HG02973 (cell line): ENCODE measurements at regions not wholly inside any gene's neighbourhood (a gene's known extent, or its start where the extent isn't known, plus 50 kb on each side); places are given as distances from the start of the nearest gene placed in this dataset.
"Not testable (repeated sequence)": the region's sequence is repeated elsewhere in the genome, so short reads cannot be mapped to it uniquely, and the experiment has no call there.

Experiments
- ATAC-seq: cut with Tn5 transposase; IDR thresholded peaks from one replicate; pipeline ENCODE4 v1.9.1; 2021; ENCODE audit warnings: moderate library complexity; ENCODE audit not compliant: unreplicated experiment

DNA sequence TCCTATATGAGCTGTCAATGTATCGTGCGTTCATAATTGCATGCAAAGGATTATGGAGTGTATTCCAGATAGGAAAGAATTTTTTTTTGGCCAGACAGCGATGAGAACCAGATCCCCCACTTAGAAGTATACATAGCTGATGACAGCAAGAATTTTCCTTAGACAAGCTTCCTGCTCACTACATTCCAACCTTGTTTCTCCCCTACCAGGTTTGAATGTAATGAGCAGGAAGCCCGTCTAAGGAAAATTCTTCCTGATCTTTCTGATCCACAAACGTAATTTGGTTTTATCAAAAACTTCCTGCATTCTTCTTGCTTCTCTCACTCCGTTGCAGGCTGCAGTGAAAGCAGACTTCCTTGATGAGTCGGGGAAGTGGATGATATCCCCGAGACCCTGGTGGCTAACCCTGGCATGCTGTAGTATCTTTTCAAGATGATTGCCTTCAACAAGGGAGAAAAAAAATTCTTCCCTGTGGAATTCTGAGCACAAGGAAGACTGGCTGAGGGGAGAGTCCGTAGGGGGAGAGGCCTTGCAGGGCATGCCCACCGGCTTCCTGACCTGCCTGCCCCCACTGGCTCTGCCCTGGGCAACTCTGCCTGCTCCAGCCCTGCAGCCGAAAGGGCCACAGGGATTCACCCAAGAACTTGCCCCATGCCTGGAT lies 243.1 kb downstream of the TLE3 start:
- ATAC-seq: no peak

DNA sequence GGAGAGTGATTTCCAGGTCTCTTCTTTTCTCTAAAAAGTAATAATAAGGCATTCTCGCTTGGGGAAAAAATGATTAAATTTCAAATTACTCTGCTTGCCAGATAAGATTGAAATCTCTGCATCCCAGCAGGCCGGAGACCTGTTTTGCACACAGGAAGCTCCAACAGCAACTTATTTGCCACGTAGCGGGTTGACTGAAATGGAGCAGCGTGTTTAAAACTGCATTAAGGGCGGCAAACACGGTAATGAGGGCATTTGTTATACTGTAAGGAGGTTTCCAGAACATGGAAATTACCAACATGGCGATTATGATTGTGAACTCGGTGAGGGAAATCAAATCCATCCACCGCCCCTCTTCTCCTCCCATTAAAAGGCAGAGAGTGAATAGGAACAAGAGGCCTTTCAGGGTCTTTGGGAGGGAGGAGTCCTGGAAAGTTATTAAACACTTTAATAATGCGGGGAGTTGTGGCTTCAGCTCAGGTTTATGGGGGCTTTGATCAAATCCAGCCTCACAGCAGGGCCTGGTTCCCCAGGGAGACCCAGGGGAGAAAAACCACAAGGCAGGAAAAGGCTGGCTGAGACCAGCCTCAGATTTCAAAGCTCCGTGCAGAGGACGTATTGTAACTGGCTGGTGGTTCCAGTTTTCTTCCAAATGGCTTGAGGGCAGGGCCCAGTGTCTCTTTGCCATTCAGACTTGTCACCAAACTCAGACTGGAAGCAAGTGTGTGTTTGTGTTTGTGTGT lies 242.3 kb downstream of the TLE3 start:
- ATAC-seq: no peak

DNA sequence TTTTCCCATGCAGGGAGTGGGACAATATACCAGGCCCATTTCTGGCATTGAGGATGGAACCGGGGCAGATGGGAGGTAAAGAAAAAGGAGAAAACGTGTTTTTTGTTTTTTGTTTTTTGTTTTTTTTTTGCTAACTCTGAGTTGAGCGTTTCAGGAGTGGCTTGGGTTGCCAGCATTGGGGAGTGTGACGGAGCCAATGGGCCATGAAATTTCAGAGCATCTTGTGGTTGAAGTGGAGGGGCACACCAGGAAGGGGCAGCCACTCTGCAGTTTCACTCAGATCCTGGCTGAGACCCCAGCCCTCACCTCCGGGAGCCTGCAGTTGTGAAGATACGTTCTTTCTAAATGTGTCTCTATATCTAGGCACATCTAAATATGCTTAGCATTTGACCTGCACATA lies 240.5 kb downstream of the TLE3 start:
- ATAC-seq: no peak

DNA sequence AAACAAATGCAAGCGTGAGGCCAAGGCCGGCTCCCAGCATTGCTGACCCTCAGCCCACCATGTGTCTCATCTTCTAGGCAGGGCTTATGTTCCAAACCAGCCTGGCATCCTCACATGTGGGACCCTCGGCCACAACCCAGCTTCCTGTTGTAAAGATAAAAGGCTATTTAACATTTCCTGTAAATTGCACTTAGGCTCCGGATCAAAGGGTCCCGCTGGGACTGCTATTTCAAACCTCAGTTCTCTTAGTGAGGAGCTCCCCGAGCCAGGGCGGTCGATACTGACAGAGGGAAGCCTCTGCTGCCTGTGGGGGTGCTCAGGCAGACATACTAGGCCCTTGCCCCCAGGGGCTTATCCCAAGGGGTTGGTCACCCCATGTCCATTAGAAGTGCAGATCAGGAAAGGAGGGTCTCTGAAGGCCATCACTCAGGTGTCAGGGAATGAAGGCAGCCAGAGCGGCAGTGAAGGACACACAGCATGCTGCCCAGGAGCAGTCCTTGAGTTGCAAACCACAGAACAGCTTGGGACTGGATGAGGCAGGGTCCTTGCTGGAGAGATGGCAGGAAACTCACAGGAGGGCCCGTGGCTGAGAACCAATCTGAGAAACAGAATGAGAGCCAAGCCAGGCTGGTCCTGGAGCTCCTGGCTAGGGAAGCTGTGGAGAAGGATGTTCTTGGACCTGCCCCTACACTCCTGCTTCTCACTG lies 239.9 kb downstream of the TLE3 start:
- no peak for ATAC-seq

DNA sequence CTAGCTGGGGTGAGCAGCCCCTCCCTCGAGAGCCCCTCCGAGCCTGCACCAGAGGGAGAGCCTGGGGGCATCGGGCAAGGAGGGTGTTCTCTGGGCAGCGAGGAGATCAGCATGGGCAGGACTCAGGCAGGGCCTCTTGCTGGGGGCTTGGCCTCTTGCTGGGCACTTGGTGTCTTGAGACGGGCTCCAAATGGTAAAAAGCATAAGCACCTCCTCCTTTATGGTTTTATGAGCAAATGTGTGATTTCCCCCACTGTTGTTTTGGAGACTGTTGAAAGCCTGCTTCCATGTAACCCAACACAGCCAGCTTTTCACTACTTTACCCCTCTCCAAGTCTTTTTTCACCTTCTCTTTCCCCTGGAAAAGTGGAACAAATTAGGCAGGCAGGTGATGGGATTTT lies 239.3 kb downstream of the TLE3 start:
- ATAC-seq: no peak

DNA sequence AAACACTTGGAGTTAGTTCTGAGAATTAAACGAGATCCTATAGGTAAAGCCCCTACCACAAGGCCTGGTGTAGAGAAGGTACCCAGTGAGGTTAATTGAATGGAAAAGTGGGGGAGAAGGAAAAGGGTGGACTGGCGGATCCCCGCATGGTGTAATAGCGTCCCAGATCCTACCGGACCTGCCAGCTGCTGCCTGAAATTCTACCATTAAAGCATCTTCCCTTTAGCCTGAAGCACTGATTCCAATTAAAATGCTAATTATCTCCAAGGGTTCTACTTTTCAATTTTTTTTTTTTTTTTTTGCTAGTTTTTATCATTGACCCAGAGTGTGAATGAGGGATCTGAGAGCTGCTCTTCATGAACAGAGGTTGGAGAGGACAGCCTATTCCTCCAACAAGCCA lies 237.9 kb downstream of the TLE3 start:
- ATAC-seq: no peak

DNA sequence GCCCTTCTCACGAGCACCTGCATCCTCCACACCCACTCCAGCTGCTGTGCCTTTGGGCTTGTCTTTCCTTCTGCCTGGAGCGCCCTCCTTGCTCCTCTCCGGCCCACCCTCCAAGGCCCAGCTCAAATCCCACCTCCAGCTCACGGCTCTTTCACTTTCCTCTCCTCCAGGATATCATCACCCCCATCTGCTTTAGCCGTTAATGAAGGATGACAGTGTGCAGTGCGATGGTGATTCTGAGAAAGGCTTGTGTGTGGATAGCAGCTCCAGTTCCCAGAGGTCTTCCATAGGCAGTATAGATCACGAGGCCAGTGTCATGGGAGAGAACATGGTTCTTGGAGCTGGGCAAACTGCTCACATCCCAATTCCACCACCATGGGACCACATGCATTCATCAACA lies 237.4 kb downstream of the TLE3 start:
- no peak for ATAC-seq

DNA sequence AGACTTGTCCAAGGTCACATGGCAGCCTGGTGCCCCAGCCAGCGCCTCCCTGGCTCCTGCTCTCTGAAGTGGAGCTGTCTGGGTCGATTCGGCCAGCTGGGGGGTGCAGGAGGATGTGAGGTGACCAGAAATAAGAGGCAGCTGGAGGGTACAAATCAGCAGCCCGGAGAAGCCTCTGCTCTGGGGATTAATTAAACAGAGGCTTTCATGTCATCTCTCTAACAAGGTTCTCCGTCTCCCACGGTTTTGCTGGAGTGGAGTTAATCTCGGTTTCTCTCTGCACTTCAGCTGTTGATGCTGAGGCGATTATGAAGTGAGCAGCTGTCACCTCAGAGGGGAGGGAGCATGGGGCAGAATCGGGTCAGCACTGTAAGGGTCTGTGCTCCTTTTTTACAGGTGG lies 236.8 kb downstream of the TLE3 start:
- no peak for ATAC-seq

DNA sequence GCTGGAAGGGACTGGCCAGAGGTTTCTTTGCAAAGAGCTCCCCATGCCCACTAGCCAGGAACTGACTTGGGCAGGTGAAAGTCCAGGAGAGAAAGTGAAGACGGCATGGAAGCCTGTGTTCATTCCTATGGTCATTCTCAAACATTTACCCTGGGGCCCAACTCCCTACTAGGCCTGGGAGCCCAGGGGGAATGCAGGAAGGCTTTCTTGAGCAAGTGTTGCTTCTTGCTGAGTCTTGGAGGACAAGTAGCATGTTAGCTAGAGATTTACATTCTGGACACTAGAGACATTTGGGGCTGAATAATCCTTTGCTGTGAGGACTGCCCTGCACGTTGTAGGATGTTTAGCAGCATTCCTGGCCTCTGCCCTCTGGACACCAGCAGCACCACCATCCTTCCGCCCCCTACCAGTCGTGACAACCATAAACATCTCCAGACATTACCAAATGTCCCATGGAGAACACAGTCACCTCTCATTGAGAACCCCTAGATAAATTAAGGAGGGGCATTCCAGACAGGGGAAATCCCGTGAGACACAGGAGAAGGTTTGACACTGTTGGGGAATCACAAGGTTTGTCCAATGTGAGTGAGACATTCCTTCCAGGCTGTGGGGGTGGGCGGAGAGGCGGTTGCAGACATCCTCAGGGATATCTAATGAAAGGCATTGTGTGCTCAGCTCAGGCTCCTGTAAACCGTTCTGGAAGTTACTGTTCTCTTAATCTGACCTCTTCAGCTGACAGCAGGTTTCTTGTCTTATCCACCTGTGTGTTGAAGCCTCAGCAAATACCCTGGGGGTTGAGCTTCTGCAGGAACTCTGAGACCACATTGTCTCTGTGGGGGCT lies 236.2 kb downstream of the TLE3 start:
- ATAC-seq: no peak

DNA sequence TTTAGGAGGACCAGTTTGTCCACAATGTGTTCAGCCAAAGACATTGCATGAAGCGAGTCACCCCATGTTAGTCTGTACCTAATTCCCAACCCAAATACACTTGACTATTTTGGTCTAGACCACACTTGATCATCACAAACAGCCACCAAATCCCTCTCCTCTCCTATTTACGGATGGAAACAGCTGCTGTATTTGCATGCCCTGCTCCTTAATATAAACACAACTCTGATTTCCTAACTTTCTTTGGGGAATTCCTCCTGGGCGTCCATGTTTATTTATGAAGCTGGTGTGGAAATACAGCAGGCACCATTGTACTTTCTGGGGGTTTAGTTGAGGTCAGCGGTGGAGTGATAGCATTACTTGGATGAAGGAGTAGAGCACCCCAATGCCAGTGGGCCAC lies 235.2 kb downstream of the TLE3 start:
- no peak for ATAC-seq

DNA sequence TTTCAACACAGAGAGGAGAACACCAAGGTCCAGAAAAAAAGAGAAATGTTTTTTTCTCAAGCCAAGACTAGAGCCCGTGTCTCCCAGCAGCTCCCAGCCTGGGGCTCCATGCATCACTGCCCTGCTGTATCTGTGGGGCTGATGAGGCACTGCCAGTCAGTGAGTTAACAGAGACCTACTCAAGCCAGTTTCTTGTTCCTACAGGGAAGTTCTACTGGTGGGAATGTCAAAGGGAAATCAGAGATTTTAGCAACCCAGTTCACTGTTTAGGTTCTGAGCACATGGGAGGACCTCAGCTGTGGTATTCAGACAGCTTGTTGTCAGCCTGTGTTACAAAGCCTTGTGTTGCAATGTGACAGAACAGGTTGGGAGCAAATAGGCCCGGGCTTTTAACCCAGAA lies 234.3 kb downstream of the TLE3 start:
- ATAC-seq: no peak

DNA sequence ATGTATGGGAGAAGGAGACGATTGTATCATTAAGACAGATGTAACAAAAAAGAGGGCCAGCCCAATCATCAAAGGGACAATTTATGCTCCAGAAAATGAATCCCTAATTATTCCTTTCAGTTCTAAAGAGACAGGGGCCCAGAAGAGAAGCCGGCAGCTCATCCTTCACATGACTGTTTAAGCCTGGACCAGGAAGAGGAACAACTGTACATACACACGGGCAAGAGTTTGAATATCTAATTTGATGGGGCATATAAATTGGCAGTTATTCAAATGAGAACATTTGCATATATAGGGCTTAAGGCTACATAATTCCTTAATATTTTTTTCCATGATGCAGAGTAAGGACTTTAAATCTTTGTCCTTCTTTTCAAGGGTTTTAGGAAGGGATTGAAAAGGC lies 232.3 kb downstream of the TLE3 start:
- ATAC-seq: no peak

DNA sequence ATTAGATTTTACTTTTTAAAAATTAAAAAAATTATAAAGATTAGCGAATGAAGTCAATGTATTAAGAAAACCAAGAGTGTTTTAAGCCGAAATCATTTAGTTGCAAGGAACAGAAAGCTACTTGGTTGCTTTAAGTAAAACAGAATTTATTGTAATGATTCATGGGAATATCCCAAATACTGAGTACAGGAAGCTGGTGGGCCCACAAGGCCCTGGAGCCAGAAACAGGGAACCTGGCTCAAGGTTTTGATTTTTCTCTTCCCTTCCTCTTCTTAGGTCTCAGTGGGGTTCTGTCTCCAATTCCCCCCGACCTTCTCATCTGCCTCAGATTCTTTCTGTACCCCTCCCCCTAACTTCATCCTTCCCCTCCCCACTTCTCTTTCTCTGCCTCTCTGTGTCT lies 229.0 kb downstream of the TLE3 start:
- ATAC-seq: no peak

DNA sequence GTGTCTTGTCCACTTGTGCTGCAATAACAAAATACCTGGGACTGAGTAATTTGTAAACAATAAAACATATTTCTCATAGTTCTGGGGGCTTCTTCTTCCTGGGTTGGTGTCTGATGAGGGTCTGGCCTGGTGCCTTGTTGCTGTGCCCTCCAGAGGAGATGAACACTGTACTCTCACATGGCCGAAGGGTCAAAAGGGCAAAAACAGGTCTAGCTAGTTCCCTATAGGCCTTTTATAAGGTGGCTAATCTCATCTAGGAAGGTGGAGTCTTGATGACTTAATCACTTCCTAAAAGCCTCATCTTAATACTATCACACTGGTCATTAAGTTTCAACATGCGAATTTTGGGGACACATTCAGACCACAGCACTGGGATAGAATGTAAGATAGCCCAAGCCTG lies 228.4 kb downstream of the TLE3 start:
- ATAC-seq: no peak

DNA sequence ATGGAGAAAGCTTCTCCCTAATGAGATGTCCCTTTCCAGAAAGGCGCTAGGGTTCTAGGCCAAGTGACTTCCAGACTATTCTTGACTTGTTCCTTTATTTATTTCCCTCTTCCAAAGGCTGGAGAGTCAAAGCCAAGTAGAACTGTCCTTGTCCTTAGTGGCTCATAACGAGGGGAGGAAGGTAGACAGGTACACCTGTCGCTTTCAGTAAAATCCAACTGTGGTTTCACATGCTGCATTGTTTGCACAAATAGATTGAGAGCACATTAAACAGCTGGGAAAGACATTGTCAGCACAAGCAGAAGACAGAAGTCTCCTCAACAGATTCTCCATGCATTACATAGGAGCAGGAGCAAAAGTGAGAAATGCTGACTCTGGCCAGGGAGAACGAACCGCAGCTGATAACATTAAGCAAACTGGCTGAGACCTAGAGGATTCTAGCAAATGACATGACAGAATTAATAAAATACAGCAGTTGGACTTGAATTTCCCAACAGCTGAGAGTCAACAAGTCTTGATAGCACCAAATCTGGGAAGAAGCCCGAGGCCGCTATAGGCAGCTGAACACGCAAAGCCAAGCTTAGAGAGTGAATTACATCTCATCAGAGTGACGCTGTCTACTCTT lies 227.7 kb downstream of the TLE3 start:
- ATAC-seq: no peak

DNA sequence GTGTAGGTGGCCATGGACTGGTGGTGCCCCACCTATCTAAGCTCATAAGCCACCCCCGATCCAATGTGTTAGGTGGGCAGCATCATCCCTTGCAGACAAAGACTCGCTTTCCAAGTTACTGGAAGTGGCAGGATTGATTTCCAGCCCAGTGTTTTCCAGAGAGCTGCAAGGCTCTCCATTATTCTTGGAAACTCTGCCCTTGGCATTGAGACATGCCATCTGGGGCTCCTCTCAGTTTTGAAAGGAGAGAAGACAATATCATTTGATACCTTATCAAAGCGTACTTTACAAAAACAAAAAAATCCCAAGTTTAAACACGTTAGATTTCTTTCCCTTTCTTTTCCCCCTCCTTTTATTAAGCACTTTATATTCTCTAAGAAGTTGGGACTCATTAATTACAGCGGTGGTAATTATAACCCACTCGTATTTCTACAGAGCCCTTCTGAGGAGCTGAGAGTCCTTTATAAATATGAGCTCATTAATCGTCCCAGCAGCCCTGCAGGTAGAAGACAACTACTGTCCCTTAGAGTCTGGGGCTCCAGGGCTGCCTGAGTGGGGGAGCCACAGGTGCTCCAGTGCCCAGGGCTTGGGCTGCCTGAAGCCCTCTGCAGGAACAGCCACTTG lies 226.1 kb downstream of the TLE3 start:
- no peak for ATAC-seq

DNA sequence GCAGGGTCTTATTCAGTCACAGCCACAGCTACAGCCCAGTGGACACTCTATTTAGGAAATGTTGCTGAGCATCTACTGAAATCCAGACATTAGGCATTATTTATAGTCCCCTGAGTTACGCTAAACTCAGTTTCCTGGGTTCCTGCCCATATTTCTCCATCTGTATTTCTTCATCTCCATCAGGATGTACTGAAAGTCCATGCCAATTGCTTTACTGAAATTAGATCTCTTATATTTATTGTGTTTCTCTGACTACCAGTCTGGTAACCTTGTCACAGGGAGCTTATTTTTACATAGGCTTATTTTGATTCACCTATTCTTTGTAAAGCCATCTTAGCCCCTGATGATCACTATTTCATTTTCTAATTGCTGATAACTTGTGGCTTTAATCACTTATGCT lies 223.9 kb downstream of the TLE3 start:
- ATAC-seq: no peak

DNA sequence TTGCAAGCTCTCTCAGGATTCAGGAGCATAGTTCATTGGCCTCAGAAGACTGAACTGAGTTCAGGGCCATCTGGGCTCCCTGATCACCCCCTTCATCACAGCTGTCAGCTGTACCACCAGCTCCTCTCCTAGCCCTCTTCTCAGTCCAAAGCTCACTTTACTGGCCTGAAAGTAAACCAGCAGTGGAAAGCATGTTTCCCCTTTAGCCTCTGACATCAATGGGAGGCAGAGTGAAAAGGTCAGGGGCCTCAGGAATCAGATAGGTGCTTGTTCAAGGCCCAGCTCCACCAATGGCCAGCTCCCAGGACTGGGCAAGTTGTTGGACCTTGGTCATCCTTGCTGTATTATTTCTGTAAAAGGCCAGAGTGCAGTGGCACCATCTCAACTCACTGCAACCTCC lies 223.4 kb downstream of the TLE3 start:
- ATAC-seq: no peak

DNA sequence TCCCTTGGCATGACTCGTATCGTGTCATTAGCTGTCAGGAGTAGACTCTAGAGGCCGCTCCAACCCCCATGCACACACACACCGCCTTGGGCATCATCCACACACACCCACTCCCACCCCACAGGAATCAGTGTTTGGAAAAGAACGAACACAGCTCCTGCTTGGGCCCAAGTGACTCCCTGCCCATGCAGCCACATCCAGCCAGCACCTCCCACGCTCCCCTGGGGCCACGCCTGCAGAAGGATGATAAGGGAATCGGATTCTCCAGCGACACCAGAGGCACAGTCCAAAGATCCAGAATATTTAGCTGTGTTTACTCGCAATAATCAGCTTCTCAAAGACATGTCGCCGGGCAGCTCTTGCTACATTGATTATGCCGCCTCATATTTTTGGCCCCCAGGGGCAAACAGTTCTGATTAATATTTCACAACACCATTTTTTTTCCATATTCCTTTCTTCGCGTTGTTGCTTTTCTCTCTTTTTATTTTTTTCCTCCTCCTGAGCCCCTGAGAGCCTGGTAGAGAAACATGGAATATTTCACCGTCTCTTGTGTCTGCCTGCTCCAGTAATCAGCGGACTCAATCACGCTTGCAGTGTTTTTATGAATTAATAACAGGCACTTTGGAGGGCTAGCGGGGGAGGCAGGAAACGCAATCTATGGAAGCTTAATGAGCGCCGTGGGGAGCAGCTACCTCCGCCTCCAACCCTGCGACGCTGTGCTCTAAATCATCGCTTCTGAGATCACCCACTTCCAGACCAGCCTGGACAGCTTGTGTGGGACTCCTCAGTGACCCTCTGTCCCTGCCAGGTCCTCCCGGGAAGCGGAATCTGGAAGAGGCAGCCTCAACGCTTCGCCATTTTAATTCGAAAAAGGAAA lies 221.4 kb downstream of the TLE3 start:
- no peak for ATAC-seq

DNA sequence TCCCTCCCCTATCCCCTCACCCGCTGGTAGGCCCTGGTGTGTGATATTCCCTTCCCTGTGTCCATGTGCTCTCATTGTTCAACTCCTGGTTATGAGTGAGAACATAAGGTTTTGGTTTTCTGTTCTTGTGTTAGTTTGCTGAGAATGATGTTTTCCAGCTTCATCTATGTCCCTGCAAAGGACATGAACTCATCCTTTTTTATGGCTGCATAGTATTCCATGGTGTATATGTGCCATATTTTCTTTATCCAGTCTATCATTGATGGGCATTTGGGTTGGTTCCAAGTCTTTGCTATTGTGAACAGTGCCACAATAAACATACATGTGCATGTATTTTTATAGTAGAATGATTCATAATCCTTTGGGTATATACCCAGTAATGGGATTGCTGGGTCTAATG lies 217.8 kb downstream of the TLE3 start:
- not testable (repeated sequence) for ATAC-seq
